ENCODE measurements at regions not wholly inside any gene's neighbourhood (a gene's known extent, or its start where the extent isn't known, plus 50 kb on each side); places are given as distances from the start of the nearest gene placed in this dataset.

DNA sequence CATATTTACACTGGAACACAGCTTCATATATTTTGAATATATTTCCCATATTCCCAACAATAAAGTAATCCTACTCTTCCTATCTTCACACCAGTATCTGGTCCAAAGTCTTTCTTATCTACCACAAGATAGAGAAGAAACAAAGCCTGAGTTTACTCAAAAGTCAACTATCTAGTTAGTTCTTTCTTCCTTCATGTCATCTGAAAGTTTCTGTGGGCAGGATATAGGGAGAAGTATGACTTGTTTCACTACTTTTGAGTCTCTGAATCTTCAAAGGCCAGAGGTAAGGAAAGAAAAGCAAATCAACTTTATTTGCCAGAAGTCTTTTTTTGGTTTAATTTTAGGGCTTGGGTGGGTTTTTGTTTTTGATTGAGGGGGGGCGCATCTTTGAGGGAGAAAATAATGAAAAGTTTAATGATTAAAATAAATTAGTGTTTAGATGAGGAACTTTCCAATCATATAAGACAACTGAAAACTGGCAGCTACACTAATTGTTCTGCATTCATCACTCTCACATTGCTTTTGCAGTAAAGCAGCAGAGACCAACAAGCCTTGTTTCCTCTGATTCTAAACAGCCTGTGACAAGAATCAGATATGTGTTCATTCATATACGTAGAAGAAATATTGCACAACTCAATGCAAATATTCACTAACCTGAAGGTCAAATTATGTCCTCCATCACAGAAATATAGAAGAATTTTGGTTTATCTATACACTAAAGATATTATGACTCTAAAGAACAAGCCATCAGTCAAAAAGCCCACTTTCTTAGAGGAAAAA, 421.4 kb downstream of the SHQ1 start:
- DNase-seq, result no peak

DNA sequence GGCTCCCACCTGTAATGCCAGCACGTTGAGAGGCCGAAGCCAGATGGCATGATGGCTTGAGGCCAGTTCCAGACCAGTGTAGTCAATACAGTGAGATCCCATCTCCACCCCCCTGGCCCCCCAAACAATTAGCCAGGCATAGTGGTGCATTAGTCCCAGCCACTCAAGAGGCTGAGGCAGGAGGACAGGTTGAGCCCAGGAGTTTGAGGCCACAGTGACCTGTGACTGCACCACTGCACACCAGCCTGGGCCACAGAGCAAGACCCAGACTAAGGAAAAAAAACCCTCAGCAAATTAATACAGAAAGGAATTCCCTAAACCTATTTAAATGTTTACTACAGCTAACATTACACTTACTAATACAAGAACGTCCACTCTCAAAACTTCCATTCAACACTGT, 424.6 kb downstream of the SHQ1 start:
- no peak for DNase-seq

DNA sequence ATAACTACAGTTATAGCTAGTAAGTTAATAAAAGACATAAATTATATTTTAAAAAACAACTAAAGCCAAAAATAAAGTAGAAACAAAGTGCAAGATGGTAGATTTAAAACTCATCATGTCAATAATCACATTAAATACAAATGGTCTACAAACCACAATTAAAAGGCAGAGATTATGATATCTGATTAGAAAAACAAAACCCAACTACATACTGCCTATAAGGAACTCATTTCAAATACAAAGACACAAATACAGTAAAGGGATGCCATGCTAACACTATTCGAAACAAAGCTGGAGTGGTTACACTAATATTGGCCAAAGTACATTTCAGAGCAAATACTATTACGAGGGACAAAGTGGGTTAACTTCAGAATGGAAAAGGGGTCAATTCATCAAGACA, 426.5 kb downstream of the SHQ1 start:
- DNase-seq, result no peak

DNA sequence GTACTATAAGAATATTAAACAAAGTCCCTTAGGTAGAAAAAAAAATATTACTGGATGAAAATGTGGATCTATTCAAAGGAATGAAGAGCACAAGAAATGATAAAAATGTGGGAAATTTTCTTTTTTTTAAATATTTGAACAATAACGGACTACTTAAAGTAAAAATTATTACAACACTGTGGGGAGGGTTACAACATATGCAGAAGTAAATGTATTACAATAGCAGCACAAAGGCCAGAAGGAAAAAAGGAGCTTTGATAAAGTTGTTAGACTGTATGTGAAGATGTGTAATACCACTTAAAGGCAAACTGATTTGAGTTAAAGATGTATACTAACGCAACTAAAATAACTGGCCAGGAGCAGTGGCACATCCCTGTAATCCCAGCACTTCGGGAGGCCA, 427.1 kb downstream of the SHQ1 start:
- no peak for DNase-seq

DNA sequence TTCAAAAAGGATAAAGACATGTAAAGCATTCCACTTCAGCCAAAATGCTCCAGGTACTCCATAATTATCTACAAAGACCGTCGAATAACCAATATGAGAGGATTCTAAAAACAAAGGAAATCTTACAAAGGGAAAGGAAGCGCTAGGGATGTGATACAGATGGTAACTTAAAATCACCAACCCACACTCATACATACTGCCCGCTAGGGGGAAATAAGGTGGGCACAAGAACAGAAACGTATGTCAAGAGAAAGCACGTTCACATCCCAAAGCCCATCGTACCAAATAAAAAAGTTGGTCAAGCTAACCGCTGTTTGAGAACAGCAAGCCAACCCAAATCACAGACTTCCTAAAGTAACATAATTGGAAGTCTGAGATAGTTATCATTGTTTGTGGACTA, 429.4 kb downstream of the SHQ1 start:
- no peak for DNase-seq

DNA sequence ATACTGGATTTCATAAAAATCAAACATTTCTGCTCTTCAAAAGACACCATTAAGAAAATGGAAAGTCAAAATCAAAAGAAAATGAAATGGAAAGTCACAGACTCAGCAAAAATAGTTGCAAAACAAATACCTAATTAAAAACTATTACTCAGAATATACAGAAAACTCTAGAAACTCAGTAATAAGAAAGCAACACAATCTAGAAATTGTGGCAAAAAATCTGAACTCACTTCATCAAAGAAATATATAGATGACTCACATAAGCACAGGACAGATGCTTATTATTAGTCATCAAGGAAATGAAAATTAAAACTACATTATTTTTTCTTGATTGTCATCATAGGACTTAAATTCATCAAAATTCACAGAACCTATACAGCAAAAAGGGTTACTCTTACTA, 430.0 kb downstream of the SHQ1 start:
- no peak for DNase-seq

DNA sequence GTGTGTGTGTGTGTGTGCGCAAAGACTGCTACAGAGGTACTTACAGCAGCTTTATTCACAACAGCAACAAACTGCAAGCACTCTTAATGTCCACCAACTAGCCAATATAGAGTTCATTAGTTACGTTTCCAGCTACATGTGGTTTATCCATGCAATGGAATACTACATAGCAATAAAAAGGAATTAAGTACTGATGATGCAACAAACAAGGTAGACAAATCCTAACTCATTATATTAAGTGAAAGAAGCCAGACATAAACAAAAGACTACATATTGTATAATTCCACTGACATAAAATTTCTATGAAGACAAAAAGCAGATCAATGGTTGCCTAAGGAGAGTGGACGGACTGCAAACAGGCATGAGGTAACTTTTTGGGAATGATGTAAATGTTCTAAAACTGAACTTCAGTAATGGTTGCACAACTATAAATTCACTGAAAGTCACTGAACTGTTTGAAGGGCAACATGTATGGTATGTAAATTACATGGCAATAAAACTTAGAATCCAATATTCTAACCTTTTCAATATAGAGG, 433.7 kb downstream of the SHQ1 start:
- no peak for DNase-seq

DNA sequence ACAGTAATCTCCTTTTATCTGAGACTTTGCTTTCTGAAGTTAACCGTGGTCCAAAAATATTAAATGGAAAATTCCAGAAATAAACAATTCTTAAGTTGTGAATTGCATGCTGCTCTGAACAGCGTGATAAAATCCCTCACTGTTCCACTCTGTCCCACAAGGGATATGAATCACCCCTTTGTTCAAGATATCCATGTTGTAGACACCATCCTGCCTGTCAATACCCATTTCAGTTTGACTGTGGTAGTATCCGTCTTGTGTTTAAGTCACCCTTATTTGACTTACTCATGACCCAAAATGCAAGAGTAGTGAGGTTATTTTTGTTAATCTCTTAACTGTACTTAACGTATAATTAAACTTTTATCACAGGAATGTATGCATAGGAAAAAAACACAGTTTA, 435.0 kb downstream of the SHQ1 start:
- no peak for DNase-seq

DNA sequence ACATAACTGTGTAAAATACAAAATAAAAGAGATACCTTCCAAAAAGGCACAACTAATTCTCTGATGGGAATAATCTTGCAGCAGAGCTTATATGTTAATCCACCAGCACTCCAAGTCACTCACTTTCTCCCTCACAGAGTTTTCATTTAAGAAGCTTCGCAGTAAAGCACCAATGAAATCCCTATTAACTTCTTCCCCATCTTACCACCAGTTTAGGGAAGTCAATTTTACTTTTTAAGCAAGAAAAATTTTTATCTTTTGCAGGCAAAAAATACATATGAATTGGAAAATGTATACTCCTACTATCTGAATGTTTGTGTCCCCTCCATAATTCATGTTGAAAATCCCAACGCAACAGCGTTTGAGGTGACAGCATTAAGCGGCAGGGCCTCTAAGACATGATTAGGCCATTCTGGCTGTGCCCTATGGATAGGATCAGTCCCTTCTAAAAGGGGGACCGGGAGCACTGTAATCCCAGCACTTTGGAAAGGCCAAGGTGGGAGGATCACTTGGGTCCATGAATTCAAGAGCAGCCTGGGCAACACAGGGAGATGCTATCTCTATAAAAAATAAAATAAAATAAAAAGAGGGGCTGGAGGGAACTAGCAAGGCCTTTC, 435.8 kb downstream of the SHQ1 start:
- DNase-seq, result no peak

DNA sequence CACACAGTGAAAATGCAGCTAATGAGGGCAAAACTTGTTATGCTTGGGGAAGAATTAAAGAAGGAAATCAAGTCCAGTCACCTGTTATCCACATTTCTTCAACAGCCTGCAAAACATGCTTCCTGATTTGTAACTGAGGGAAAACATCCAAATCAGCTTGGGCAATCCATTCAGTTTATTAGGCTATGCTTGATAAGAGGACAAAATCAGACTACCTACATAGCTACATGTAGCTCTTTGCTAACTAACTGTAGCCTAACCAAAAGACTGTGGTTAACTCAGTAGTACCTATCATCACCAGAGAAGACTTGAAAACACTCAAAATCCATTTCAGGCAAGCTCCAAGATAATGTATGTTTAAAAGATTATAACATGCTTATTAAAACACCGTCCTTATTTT, 436.4 kb downstream of the SHQ1 start:
- DNase-seq, result no peak

DNA sequence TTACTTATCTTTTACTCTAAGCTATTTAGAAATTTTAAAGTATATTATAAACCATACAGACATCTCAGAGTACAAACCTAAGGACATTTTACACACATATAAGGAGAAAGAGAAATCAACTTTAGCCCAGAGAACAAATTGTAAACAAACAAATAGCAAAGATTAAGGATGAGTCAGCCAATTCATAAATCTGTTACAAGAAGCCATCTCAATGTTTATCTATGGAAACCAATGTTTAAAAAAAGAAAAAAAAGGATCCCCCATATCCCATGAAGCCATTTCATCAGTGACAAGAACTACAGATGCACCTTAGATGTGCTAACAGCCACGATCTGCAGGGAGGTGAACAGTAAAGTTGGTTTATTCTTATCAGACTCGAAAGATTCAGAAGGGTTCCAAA, 437.1 kb downstream of the SHQ1 start:
- no peak for DNase-seq

DNA sequence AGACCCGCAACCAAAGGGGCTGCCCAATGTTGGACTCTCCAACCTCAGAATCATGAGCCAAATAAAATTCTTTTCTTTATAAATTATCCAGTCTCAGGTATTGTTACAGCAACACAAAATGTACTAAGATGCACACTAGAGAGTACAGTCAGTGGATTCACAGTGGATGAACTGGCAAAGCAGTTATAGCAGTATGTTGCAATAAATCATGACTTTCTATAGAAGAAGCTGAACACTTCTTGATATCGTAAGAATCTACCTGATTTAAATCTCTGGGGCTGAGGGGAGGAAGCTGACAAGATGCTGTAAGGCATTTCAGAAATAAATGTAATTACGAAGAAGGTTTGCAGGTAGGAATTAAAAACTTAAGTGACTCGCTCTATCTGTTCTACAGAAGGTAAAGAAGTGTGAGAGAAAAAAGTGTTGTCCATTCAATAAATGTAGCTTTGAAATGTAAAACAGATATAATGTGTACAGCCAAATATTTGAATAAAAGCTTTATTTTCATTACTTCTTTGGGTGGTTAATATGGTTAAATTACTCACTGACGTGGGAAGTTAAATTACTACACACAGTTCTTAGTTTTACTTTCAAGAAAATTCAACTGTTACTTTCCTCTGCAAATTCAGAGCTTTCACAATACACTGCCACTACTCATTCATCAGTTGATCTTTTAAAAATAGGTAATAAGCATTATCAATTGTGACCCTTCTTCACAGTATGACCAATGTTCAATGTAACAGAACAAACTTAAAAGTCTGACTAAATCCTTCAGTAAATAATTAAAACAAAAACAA, 439.1 kb downstream of the SHQ1 start:
- DNase-seq, result no peak

DNA sequence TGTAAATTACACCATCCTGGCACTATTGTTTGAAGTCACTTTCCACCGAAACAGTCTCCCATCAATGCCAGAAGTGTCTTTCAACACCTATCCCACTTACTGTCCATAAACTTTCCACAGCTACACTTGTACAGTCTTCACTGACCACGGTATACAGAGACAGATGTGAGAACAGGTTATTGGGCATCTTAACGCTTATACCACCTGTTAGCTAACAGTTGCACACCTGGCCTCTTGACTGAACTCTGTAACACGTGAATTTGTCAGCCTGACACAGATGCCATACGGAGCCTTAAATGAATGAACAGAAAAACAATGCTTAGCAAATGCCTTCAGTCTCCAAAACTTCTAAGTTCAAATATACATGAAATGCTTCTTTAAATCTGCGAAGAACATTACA, 440.5 kb downstream of the SHQ1 start:
- DNase-seq, result no peak

DNA sequence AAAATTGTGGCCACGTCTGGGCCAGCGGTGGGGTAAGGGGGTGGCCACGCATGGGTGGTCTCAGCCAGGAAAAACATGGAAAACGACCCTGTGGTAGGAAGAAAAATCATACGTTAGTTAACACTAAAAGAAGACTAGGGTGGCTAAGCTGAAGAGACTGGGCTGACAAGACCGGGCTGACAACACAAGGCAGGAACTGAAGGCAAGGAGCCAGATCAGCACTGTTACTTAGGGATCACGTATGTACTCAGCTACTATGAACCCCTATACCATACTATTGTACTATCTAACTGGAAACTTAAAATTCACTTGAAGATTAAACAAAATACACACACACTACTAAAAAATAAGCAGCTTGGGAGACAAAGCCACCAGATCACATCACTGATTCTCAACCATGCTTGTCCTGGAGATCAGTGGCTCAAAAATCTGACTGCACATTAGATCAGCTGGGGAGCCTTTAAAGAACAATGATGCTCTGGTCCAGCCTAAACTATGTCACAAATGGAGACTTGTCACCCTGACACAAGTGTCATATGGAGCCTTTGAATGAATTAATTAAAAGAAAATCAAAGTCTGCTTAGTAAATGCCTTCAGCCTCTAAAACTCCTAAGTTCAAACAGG, 442.2 kb downstream of the SHQ1 start:
- DNase-seq, result no peak

DNA sequence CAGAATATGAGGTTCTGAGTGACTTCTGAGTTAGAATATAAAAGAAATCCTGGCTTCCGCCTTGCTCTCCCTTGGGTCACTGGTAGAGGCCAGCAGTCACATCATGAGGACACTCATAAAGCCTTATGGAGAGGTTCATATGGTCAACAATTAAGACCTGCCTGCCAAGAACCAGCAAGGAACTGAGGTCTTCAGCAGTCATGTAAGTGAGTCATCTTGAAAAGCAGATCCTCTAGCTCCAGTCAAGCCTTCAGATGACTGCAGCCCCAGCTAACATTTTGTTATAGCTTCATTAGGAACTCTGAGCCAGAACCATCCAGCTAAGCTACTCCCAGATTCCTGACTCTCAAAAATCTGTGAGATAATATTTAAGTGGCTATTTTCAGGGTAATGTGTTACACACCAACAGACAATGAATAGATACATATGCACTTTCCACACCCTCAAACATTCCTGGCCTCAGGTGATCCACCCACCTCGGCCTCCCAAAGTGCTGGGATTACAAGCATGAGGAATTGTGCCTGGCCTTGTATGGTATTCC, 447.2 kb downstream of the SHQ1 start:
- DNase-seq, result no peak

DNA sequence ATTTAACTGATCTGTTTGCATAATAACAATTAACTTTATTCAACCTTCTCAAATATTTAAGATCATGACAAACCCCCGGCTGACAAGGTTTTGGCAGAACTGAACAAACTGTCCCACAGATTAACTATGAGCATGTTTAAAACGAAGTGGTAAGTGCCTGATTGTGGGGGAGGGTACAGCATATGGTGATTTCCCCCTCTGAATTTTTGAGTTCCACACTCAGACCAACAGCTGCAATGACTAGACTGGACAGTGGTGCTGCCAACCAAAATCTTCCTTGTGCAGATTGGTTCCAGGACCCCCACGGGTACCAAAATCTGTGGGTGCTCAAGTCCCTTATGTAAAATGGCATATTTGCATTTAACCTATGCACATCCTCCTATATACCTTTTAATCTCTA, 449.5 kb downstream of the SHQ1 start:
- DNase-seq, result no peak

DNA sequence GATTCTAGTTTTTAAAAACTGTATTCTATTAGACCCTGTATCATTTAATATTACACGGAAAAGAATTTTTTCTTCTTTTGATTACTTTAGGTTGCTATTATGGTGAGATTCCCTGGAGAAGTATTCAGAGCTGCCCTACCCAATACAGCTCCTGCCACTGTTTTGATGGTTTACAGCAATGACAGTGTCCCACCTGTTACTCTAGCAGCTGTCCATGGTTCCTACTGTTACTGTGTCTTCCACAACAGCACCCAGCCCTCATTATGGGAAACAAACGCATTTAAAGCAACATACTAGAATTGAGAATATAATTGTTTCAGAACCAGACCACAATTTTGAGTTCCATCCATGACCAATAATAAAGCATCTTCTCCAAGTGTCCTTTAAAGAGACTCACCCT, 450.7 kb downstream of the SHQ1 start:
- DNase-seq, result no peak

DNA sequence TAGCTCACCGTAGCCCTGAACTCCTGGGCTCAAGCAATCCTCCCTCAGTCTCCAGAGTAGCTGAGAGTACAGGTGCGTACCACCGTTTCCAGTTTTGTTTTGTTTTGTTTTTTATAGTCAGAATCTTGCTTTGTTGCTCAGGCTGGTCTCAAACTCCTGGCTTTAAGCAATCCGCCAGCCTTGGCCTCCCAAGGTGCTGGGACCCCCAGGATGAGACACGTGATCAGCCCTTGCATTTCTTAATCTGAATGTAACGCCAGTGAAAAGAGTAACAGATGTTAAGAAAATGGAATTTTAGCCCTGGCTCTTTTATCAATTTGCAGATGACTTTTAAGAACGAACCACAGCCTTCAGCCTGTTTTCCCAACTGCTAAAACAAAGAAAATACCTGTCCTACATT, 451.3 kb downstream of the SHQ1 start:
- DNase-seq, result no peak

DNA sequence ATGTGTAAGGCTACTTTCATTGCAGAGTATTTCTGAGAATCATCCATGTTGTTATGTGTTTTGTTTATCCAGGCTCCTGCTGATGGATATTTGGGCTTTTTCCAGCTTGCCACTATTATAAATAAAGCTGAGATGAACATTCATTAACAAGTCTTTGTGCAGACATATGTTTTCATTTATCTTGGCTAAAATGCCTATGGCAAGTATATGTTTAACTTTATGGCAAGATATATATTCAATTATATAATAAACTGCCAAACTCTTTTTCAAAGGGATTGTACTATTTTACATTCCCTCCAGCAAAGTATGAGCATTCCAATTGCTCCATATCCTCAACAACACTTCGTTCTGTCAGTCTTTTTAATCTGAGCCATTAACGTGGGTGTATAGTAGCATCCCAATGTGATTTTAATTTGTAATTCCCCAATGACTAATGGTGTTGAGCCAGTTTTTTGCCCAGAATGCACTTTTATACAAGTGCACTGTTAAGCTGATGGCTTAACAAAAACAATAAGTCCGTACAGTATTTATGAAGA, 452.4 kb downstream of the SHQ1 start:
- no peak for DNase-seq

DNA sequence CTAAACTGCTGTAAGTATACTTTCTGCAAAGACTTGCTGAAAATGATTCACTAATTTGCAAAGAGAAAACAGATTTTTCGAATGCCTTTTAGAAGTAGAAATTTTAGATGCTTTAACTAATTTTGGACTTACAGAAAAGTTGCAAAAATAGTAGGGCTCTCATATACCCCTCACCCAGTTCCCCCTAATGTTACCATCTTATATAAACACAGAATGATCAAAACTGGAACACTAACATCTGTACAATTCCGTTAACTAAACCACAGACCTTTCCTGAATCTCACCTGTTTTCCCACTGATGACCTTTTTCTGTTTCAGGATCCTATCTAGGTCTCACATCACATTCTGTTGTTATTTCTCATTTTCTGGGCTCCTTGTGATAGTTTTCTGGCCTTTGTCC, 454.8 kb downstream of the SHQ1 start:
- DNase-seq, result no peak

DNA sequence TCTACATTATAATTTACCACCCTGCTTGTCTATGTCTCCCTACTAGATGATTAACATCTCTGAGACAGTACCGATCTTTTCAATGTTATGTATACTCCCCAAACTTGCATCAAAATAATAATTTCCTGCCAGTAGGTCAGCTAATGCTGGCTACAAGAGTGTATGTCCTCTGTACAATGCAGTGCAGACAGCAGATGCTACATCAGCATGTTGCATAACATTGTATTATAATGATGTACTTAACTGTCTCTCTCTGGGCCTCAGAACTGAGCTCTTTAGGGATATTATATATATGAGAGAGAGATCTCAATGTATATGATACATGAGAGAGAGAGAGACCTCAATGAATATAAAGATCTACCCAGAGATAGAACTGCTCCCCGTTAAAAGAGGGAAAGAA, 456.6 kb downstream of the SHQ1 start:
- no peak for DNase-seq

DNA sequence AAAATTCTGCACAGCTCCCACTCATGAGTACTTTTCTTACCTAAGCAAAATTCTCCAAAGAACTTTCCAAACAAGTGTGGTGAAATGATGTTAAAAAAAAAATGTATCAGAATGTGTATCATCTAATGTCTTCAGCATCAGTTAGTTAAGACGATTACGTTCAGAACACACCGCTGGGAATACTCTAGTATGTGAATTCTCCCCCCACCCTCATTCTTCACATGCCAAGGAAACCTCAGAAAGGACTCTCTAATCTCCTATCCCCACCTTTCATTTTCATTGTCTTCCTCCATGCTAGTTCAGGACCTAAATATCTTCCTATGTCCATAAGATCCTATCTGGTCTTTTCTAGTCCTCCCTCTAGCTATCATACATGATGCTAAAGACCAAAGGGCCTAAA, 457.4 kb downstream of the SHQ1 start:
- DNase-seq, result no peak

DNA sequence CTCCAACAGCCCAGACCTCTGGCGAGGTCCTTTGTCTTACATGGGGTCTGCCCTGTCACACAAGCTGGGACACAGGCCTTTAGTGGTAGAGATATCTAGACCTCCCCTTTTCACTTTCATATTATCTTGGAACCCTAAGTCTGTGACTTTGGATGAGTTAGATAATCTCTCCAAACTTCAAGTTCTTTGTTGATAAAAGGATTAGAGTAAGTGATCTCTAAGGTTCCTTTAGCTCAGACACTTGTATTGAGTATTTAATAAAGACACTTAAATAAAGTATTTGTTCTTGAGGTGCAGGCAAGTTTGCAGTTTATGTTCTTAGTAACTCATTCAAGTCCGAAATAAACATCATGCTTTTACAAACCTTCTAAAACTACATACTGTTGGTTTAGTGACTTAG, 459.6 kb downstream of the SHQ1 start:
- no peak for DNase-seq
